H1 (cell line): ENCODE measurements at regions not wholly inside any gene's neighbourhood (a gene's known extent, or its start where the extent isn't known, plus 50 kb on each side); places are given as distances from the start of the nearest gene placed in this dataset.

Source experiments
- CTCF ChIA-PET: fragments of 300-600 bp; sonication (Branson Sonifier 250); formaldehyde crosslinking; loops from one replicate; lab custom pipeline; 2021; ENCODE audit not compliant: partially characterized antibody; lab: Charles Lee
- POLR2A ChIA-PET: fragments of 300-600 bp; sonication (Branson Sonifier 250); formaldehyde crosslinking; loops from one replicate; lab custom pipeline; 2021; ENCODE audit warnings: inconsistent platforms; ENCODE audit not compliant: partially characterized antibody; lab: Charles Lee
- DNase-seq, 2 experiments: peaks; one replicate each; pipeline versions ENCODE4 v3.0.0 to v3.0.0-alpha.2; 2010 to 2022; ENCODE audit warnings: low spot score in 2 of 2, low read depth in 1 of 2, mixed read lengths in 1 of 2
- FAIRE-seq: peaks from 2 replicates; lab custom pipeline; 2011; peaks lifted over from hg19 to GRCh38; lab: Jason Lieb, UNC
- H2AFZ ChIP-seq: 2 replicates; pipeline ENCODE4 v1.8.1; 2012; ENCODE audit warnings: low read length, inconsistent platforms
- H2AK5ac ChIP-seq: 2 replicates; pipeline ENCODE4 v1.6.1; 2013; ENCODE audit warnings: low read depth, low read length
- H2BK120ac ChIP-seq: replicated peaks from 2 replicates; pipeline ENCODE3; 2013; ENCODE audit warnings: low read depth, low read length, inconsistent platforms
- H2BK12ac ChIP-seq: 2 replicates; pipeline ENCODE4 v1.6.1; 2013; ENCODE audit warnings: low read depth, low read length
- H2BK15ac ChIP-seq: 2 replicates; pipeline ENCODE4 v1.6.1; 2013; ENCODE audit warnings: low read length
- H2BK20ac ChIP-seq: 2 replicates; pipeline ENCODE4 v1.6.1; 2013; ENCODE audit warnings: low read length
- H2BK5ac ChIP-seq: 2 replicates; pipeline ENCODE4 v1.6.1; 2013; ENCODE audit warnings: low read depth, low read length
- H3K14ac ChIP-seq: 2 replicates; pipeline ENCODE4 v1.6.1; 2013; ENCODE audit warnings: inconsistent platforms; ENCODE audit not compliant: insufficient read length
- H3K18ac ChIP-seq: 2 replicates; pipeline ENCODE4 v1.6.1; 2013; ENCODE audit warnings: low read length; ENCODE audit errors: extremely low read depth
- H3K23ac ChIP-seq: 2 replicates; pipeline ENCODE4 v1.6.1; 2013; ENCODE audit warnings: inconsistent platforms; ENCODE audit not compliant: insufficient read length
- H3K23me2 ChIP-seq: 2 replicates; pipeline ENCODE4 v1.6.1; 2013; ENCODE audit warnings: low read depth, low read length
- H3K27ac ChIP-seq: 2 replicates; pipeline ENCODE4 v1.6.1; 2011; ENCODE audit warnings: low read depth, low read length, inconsistent platforms
- H3K27me3 ChIP-seq, 4 experiments: replicated peaks in 1 of 4; 1 replicate in 1 of 4; 2 replicates in 3 of 4; pipeline versions ENCODE4 v1.6.1 to v1.8.1; 2011 to 2013; ENCODE audit warnings: low read length in 3 of 4, mild to moderate bottlenecking in 3 of 4, inconsistent platforms in 2 of 4, mixed read lengths in 2 of 4, moderate library complexity in 1 of 4; ENCODE audit not compliant: control insufficient read depth in 3 of 4, insufficient read depth in 3 of 4; ENCODE audit errors: extremely low read depth in 1 of 4
- H3K36me3 ChIP-seq, 4 experiments: 2 replicates each; pipeline versions ENCODE4 v1.6.1 to v1.8.1; 2011 to 2013; ENCODE audit warnings: mild to moderate bottlenecking in 4 of 4, low read length in 3 of 4, moderate library complexity in 2 of 4, control low read depth in 1 of 4, inconsistent platforms in 1 of 4; ENCODE audit not compliant: insufficient read depth in 4 of 4, control insufficient read depth in 2 of 4
- H3K4ac ChIP-seq: replicated peaks from 2 replicates; pipeline ENCODE3; 2013; ENCODE audit warnings: low read length, low read depth, mixed read lengths, inconsistent platforms; ENCODE audit not compliant: insufficient read length
- H3K4me1 ChIP-seq, 4 experiments: replicated peaks in 1 of 4; 1 replicate in 1 of 4; 2 replicates in 3 of 4; pipeline versions ENCODE4 v1.6.1 to v1.8.1; 2011 to 2013; ENCODE audit warnings: low read length in 3 of 4, inconsistent platforms in 2 of 4, mixed read lengths in 1 of 4; ENCODE audit not compliant: insufficient read depth in 4 of 4, control insufficient read depth in 3 of 4
- H3K4me2 ChIP-seq, 2 experiments: 2 replicates each; pipeline versions ENCODE4 v1.6.1 to v1.8.1; 2011 to 2013; ENCODE audit warnings: low read depth in 2 of 2, low read length in 2 of 2, control low read depth in 1 of 2, inconsistent platforms in 1 of 2, mild to moderate bottlenecking in 1 of 2; ENCODE audit not compliant: insufficient read depth in 1 of 2
- H3K4me3 ChIP-seq, 4 experiments: fragments of 200-600, 300-600 bp in 1 of 4; sonication (generic), shearing (Covaris generic), sonication (Bioruptor Twin) in 1 of 4; 2 replicates each; pipeline versions ENCODE4 v1.5.1 to v1.8.1; 2011 to 2016; ENCODE audit warnings: low read length in 4 of 4, low read depth in 3 of 4, control low read depth in 2 of 4, inconsistent platforms in 2 of 4, mild to moderate bottlenecking in 2 of 4, mixed read lengths in 1 of 4, moderate library complexity in 1 of 4; ENCODE audit not compliant: insufficient read depth in 2 of 4; ENCODE audit errors: extremely low read depth in 1 of 4
- H3K56ac ChIP-seq: replicated peaks from 2 replicates; pipeline ENCODE3; 2013; ENCODE audit warnings: low read depth, mild to moderate bottlenecking, mixed read lengths, low read length, inconsistent platforms; ENCODE audit not compliant: insufficient read length
- H3K79me1 ChIP-seq: 2 replicates; pipeline ENCODE4 v1.6.1; 2013; ENCODE audit warnings: low read depth, low read length, control low read depth
- H3K79me2 ChIP-seq, 2 experiments: 2 replicates each; pipeline versions ENCODE4 v1.6.1 to v1.8.1; 2012 to 2013; ENCODE audit warnings: low read length in 2 of 2, mild to moderate bottlenecking in 2 of 2, inconsistent platforms in 1 of 2; ENCODE audit not compliant: insufficient read depth in 2 of 2, control insufficient read depth in 1 of 2
- H3K9ac ChIP-seq, 4 experiments: replicated peaks in 1 of 4; 1 replicate in 1 of 4; 2 replicates in 3 of 4; pipeline versions ENCODE4 v1.6.1 to v1.8.1; 2011 to 2013; ENCODE audit warnings: low read depth in 3 of 4, low read length in 3 of 4, control low read depth in 2 of 4, mild to moderate bottlenecking in 2 of 4, moderate library complexity in 2 of 4, inconsistent platforms in 1 of 4; ENCODE audit errors: extremely low read depth in 1 of 4
- H3K9me3 ChIP-seq, 2 experiments: 2 replicates each; pipeline versions ENCODE4 v1.6.1 to v1.8.1; 2012 to 2013; ENCODE audit warnings: mild to moderate bottlenecking in 2 of 2, moderate library complexity in 2 of 2, control low read depth in 1 of 2, inconsistent platforms in 1 of 2, low read depth in 1 of 2, low read length in 1 of 2, mixed read lengths in 1 of 2; ENCODE audit not compliant: insufficient read depth in 2 of 2
- H4K20me1 ChIP-seq, 2 experiments: replicated peaks in 1 of 2; 2 replicates each; pipeline versions ENCODE3 to v1.8.1; 2011 to 2013; ENCODE audit warnings: inconsistent platforms in 2 of 2, low read length in 2 of 2, mild to moderate bottlenecking in 1 of 2; ENCODE audit not compliant: insufficient read depth in 2 of 2, control insufficient read depth in 1 of 2
- H4K5ac ChIP-seq: 2 replicates; pipeline ENCODE4 v1.6.1; 2013; ENCODE audit warnings: low read length, low read depth, mixed read lengths, inconsistent platforms; ENCODE audit not compliant: insufficient read length
- H4K8ac ChIP-seq: 2 replicates; pipeline ENCODE4 v1.8.0; 2013; ENCODE audit warnings: mild to moderate bottlenecking, moderate library complexity, low read length, inconsistent platforms; ENCODE audit not compliant: insufficient read depth; ENCODE audit errors: extremely low read depth
- H4K91ac ChIP-seq: replicated peaks from 2 replicates; pipeline ENCODE3; 2013; ENCODE audit warnings: low read length, mixed read lengths, inconsistent platforms; ENCODE audit not compliant: insufficient read length
- CBX5 ChIP-seq: fragments of 300-800, 300-1000 bp; sonication (generic); IDR thresholded peaks from 2 replicates; pipeline ENCODE4 v1.7.1; 2016; ENCODE audit warnings: antibody characterized with exemption, low read length, low read depth
- CHD2 ChIP-seq: IDR thresholded peaks from 2 replicates; pipeline ENCODE4 v1.6.1; 2012; ENCODE audit warnings: low read length, improper control_type of control experiment
- CREB1 ChIP-seq: IDR thresholded peaks from 2 replicates; pipeline ENCODE4 v1.6.1; 2012; ENCODE audit warnings: inconsistent platforms
- CTCF ChIP-seq, 3 experiments: IDR thresholded peaks; 1 replicate in 2 of 3; 2 replicates in 1 of 3; pipeline versions ENCODE4 v1.5.1 to v1.6.1; 2011; ENCODE audit warnings: low read length in 3 of 3, mild to moderate bottlenecking in 3 of 3, inconsistent platforms in 2 of 3, low read depth in 1 of 3, moderate library complexity in 1 of 3; ENCODE audit not compliant: insufficient read depth in 1 of 3; ENCODE audit errors: control extremely low read depth in 1 of 3
- NANOG ChIP-seq: IDR thresholded peaks from 2 replicates; pipeline ENCODE4 v1.6.1; 2011; ENCODE audit warnings: low read length, low read depth, mild to moderate bottlenecking, inconsistent platforms; ENCODE audit not compliant: insufficient read depth, poor library complexity, severe bottlenecking
- PHF8 ChIP-seq: fragments of 200-600 bp; sonication (generic); conservative IDR thresholded peaks from 2 replicates; pipeline ENCODE4 v1.7.1; 2012; ENCODE audit warnings: low read depth, mild to moderate bottlenecking, inconsistent platforms, low read length, moderate library complexity
- RXRA ChIP-seq: IDR thresholded peaks from 2 replicates; pipeline ENCODE4 v1.6.1; 2011; ENCODE audit warnings: low read depth, mild to moderate bottlenecking, low read length, moderate library complexity; ENCODE audit not compliant: insufficient read depth
- SP1 ChIP-seq: IDR thresholded peaks from 2 replicates; pipeline ENCODE4 v1.6.1; 2011; ENCODE audit warnings: low read depth, low read length
- SP2 ChIP-seq: IDR thresholded peaks from 2 replicates; pipeline ENCODE4 v1.6.1; 2012; ENCODE audit warnings: mild to moderate bottlenecking, low read length, inconsistent platforms
- SRF ChIP-seq: IDR thresholded peaks from 2 replicates; pipeline ENCODE4 v1.6.1; 2011; ENCODE audit warnings: mild to moderate bottlenecking, low read depth, low read length, moderate library complexity
- TEAD4 ChIP-seq: IDR thresholded peaks from 2 replicates; pipeline ENCODE4 v1.6.1; 2012; ENCODE audit warnings: low read depth, low read length, inconsistent platforms, mixed read lengths
- YY1 ChIP-seq: IDR thresholded peaks from 2 replicates; pipeline ENCODE4 v1.6.1; 2011; ENCODE audit warnings: low read depth, mild to moderate bottlenecking, low read length
- ZNF274 ChIP-seq: IDR thresholded peaks from 2 replicates; pipeline ENCODE4 v1.7.0; 2012; ENCODE audit warnings: low read length, borderline replicate concordance; ENCODE audit errors: extremely low read depth
- WGBS, 2 experiments: shearing (Covaris generic) in 1 of 2; methylation state at CpG; one replicate each; pipeline versions ENCODE4 v1.1.6 to v1.1.7; 2013 to 2015; ENCODE audit warnings: low lambda C conversion rate in 2 of 2, mixed read lengths in 2 of 2, inconsistent platforms in 1 of 2, low coverage in 1 of 2, missing lambda C conversion rate in 1 of 2; ENCODE audit not compliant: insufficient replicate concordance in 2 of 2, insufficient coverage in 1 of 2, insufficient read length in 1 of 2; ENCODE audit errors: extremely low coverage in 1 of 2, missing lambda C conversion rate in 1 of 2; 5-methylcytosine and 5-hydroxymethylcytosine counted together

GRCh38 chr6:22418714-22419113 is 121.9 kb upstream of the PRL start:
- H3K4me2 ChIP-seq: no peak overlapping the region
- WGBS, 2 experiments: 84% methylated on average over 1 of the region's 1 CpG; no CpG with 5 or more reads in 1 of the 2 experiments
- H2BK5ac ChIP-seq: no peak overlapping the region
- no peak overlapping the region for H3K4me3 ChIP-seq
- 0 out of 4 replicates have a peak, but pooled peaks cover 0 to 2% of the 10 kb centered on the region in 2 experiments for H3K9me3 ChIP-seq
- no peak overlapping the region for H2AK5ac ChIP-seq
- no peak overlapping the region for H2BK12ac ChIP-seq
- H4K91ac ChIP-seq: no peak overlapping the region
- no peak overlapping the region for H2BK120ac ChIP-seq
- no peak overlapping the region for H2BK20ac ChIP-seq
- H3K79me1 ChIP-seq: no peaks in the 10 kb centered on the region
- no peaks in the 10 kb centered on the region for H3K27me3 ChIP-seq
- TF ChIP-seq YY1: no peak
- TF ChIP-seq RXRA: no peak
- TF ChIP-seq PHF8: no peak
- no peak for TF ChIP-seq CHD2
- no peak for TF ChIP-seq CREB1
- TF ChIP-seq SP1: no peak
- no peak for TF ChIP-seq NANOG
- no peak for TF ChIP-seq SRF
- TF ChIP-seq ZNF274: no peak
- no peak for TF ChIP-seq CBX5
- TF ChIP-seq TEAD4: no peak
- no peak for TF ChIP-seq CTCF (IDR thresholded peaks at IDR 0.05; ENCODE audit: control extremely low read depth in 1 of 3, insufficient read depth in 1 of 3, low read depth in 1 of 3, low read length in 3 of 3)
- no peak for TF ChIP-seq SP2
- H4K5ac ChIP-seq: no peak overlapping the region
- no peak overlapping the region for H4K8ac ChIP-seq
- ChIA-PET POLR2A (no interaction called here), CTCF (no interaction called here)
- H3K79me2 ChIP-seq: no peaks in the 10 kb centered on the region
- H3K27ac ChIP-seq: no peak overlapping the region
- no peak overlapping the region for H3K9ac ChIP-seq
- DNase-seq (no peak), FAIRE-seq (no peak)
- H3K36me3 ChIP-seq: no peaks in the 10 kb centered on the region
- H2BK15ac ChIP-seq: no peak overlapping the region
- H4K20me1 ChIP-seq: no peaks in the 10 kb centered on the region
- no peak overlapping the region for H3K4ac ChIP-seq
- no peak overlapping the region for H3K18ac ChIP-seq
- H3K4me1 ChIP-seq: no peaks in the 10 kb centered on the region
- H3K23me2 ChIP-seq: no peaks in the 10 kb centered on the region
- H2AFZ ChIP-seq: no peak overlapping the region
- H3K23ac ChIP-seq: no peak overlapping the region
- H3K14ac ChIP-seq: no peak overlapping the region
- no peak overlapping the region for H3K56ac ChIP-seq
